Endothelial cell of umbilical vein (primary cell): ENCODE measurements at regions not wholly inside any gene's neighbourhood (a gene's known extent, or its start where the extent isn't known, plus 50 kb on each side); places are given as distances from the start of the nearest gene placed in this dataset.

Experiments used
- BruUV-seq: library from RNA; stranded (reverse); fragments of 400-500 nt; replicated peaks from 2 replicates; lab custom pipeline; 2021; lab: Mats Ljungman, UMichigan
- CTCF ChIA-PET: fragments of 300-600, 350-600 bp; sonication (Branson Sonifier 250); formaldehyde crosslinking; loops from one replicate; lab custom pipeline; 2021; ENCODE audit warnings: antibody characterized with exemption, inconsistent platforms; lab: Charles Lee
- POLR2A ChIA-PET: fragments of 300-600, 350-600 bp; sonication (Branson Sonifier 250); formaldehyde crosslinking; loops from one replicate; lab custom pipeline; 2021; ENCODE audit warnings: antibody characterized with exemption, inconsistent platforms; lab: Charles Lee
- DNase-seq: peaks from one replicate; pipeline ENCODE4 v3.0.0-alpha.2; 2011; ENCODE audit warnings: low read depth, low spot score
- FAIRE-seq: peaks from 2 replicates; lab custom pipeline; 2011; peaks lifted over from hg19 to GRCh38; lab: Jason Lieb, UNC
- H2AFZ ChIP-seq: 2 replicates; pipeline ENCODE4 v1.6.0; 2012; ENCODE audit warnings: low read depth, low read length, control low read depth, inconsistent platforms
- H3K27ac ChIP-seq: 2 replicates; pipeline ENCODE4 v1.5.1; 2011; ENCODE audit warnings: low read depth, mild to moderate bottlenecking, control low read depth, low read length, moderate library complexity; ENCODE audit not compliant: insufficient read depth
- H3K27me3 ChIP-seq, 2 experiments: 2 replicates each; pipeline versions ENCODE4 v1.6.0 to v1.6.1; 2011; ENCODE audit warnings: low read length in 2 of 2, mixed read lengths in 1 of 2; ENCODE audit not compliant: control insufficient read depth in 2 of 2, insufficient read depth in 2 of 2
- H3K36me3 ChIP-seq, 2 experiments: 2 replicates in 1 of 2; 3 replicates in 1 of 2; pipeline ENCODE4 v1.5.1; 2011; ENCODE audit warnings: low read length in 2 of 2, mild to moderate bottlenecking in 1 of 2, moderate library complexity in 1 of 2; ENCODE audit not compliant: control insufficient read depth in 2 of 2, insufficient read depth in 2 of 2; ENCODE audit errors: extremely low read depth in 1 of 2
- H3K4me1 ChIP-seq: 3 replicates; pipeline ENCODE4 v1.5.1; 2011; ENCODE audit warnings: mild to moderate bottlenecking, low read length; ENCODE audit not compliant: control insufficient read depth, insufficient read depth; ENCODE audit errors: extremely low read depth
- H3K4me2 ChIP-seq: 2 replicates; pipeline ENCODE4 v1.6.1; 2011; ENCODE audit warnings: low read length, control low read depth, mixed read lengths; ENCODE audit not compliant: insufficient read depth
- H3K4me3 ChIP-seq, 3 experiments: fragments of 200-600 bp in 1 of 3; sonication (generic), shearing (Covaris generic) in 1 of 3; replicated peaks in 1 of 3; 2 replicates each; pipeline ENCODE4 v1.5.1; 2011 to 2016; ENCODE audit warnings: control low read depth in 3 of 3, low read length in 3 of 3, mild to moderate bottlenecking in 2 of 3, inconsistent platforms in 1 of 3, low read depth in 1 of 3, moderate library complexity in 1 of 3; ENCODE audit not compliant: insufficient read depth in 1 of 3
- H3K79me2 ChIP-seq: 2 replicates; pipeline ENCODE4 v1.6.0; 2012; ENCODE audit warnings: low read length, inconsistent platforms; ENCODE audit not compliant: control insufficient read depth, insufficient read depth
- H3K9ac ChIP-seq: replicated peaks from 2 replicates; pipeline ENCODE3; 2011; ENCODE audit warnings: low read length, control low read depth; ENCODE audit not compliant: insufficient read depth; ENCODE audit errors: extremely low read depth
- H3K9me1 ChIP-seq: replicated peaks from 3 replicates; pipeline ENCODE4 v1.6.0; 2011; ENCODE audit warnings: mild to moderate bottlenecking, low read length; ENCODE audit not compliant: control insufficient read depth, insufficient read depth; ENCODE audit errors: extremely low read depth
- H3K9me3 ChIP-seq: replicated peaks from 2 replicates; pipeline ENCODE4 v1.5.1; 2012; ENCODE audit warnings: low read length, inconsistent platforms; ENCODE audit not compliant: control insufficient read depth, insufficient read depth
- H4K20me1 ChIP-seq: replicated peaks from 2 replicates; pipeline ENCODE3; 2011; ENCODE audit warnings: mild to moderate bottlenecking, low read length; ENCODE audit not compliant: control insufficient read depth, insufficient read depth; ENCODE audit errors: extremely low read depth
- CTCF ChIP-seq, 2 donors: IDR thresholded peaks; 1 replicate in 1 of 2; 2 replicates in 1 of 2; pipeline ENCODE4 v1.5.1; 2011; ENCODE audit warnings: low read length in 2 of 2, mild to moderate bottlenecking in 2 of 2, moderate library complexity in 2 of 2, control low read depth in 1 of 2, inconsistent platforms in 1 of 2, low read depth in 1 of 2; ENCODE audit not compliant: insufficient read depth in 1 of 2; ENCODE audit errors: extremely low read depth in 1 of 2
- EZH2 ChIP-seq: IDR thresholded peaks from 2 replicates; pipeline ENCODE4 v1.6.1; 2012; ENCODE audit warnings: borderline replicate concordance, low read depth, mild to moderate bottlenecking, moderate library complexity, low read length, inconsistent platforms; ENCODE audit not compliant: severe bottlenecking
- FOS ChIP-seq: IDR thresholded peaks from 2 replicates; pipeline ENCODE4 v1.6.1; 2011; ENCODE audit warnings: mild to moderate bottlenecking, low read length, moderate library complexity, borderline replicate concordance; ENCODE audit not compliant: insufficient read depth
- GATA2 ChIP-seq: IDR thresholded peaks from 2 replicates; pipeline ENCODE4 v1.7.0; 2011; ENCODE audit warnings: low read depth, mild to moderate bottlenecking, moderate library complexity, mixed read lengths, low read length; ENCODE audit not compliant: insufficient read length, insufficient read depth
- JUN ChIP-seq: IDR thresholded peaks from 2 replicates; pipeline ENCODE4 v1.6.1; 2011; ENCODE audit warnings: borderline replicate concordance, low read depth; ENCODE audit not compliant: insufficient read length, insufficient read depth
- MYC ChIP-seq: IDR thresholded peaks from one replicate; pipeline ENCODE4 v1.6.1; 2011; ENCODE audit warnings: mild to moderate bottlenecking, low read depth, low read length
- POLR2A ChIP-seq: IDR thresholded peaks from 2 replicates; pipeline ENCODE4 v1.6.1; 2012; ENCODE audit warnings: low read depth, mild to moderate bottlenecking, control low read depth, low read length
- POLR2AphosphoS5 ChIP-seq: IDR thresholded peaks from 2 replicates; pipeline ENCODE4 v1.6.1; 2012; ENCODE audit warnings: low read depth, mild to moderate bottlenecking, control low read depth, low read length, moderate library complexity; ENCODE audit not compliant: insufficient read depth
- dilution Hi-C: fragments of 300-500 bp; cut with MboI; formaldehyde crosslinking; loops from one replicate; pipeline ENCODE4 v1.15.0; 2019; ENCODE audit warnings: low sequenced_read_pairs; ENCODE audit not compliant: extremely low pct_ligation_motif_present
- intact Hi-C: fragments of 100-400 bp; cut with micrococcal nuclease; formaldehyde crosslinking; loops from one replicate; pipeline ENCODE4 v1.10.0; 2022
- TF ChIP-seq, protein P1 (sequence below): IDR thresholded peaks from 2 replicates; pipeline ENCODE4 v1.6.1; 2011; ENCODE audit not compliant: insufficient read depth, insufficient read length

DNA sequence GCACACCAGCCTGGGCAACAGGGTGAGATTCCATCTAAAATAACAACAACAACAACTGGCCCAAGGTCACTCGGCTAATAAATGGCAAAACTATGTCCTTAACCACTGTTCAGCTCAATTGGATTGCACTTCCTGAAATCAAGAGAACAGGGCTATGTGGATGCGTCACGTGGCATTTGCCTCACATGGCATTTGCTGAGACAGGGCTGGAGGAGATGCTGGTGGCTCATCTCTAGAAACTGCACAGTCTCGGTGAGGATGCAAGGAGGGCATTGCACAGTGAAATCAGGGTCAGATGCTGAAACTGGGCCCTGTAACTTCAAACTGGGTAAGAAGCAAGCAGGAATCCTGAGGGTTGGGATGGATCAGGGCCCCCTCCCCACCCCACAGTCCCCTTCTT, 171.9 kb downstream of the BUD13 start:
- dilution Hi-C loops (no loop called here), intact Hi-C loops (loop anchor here (1.0 kb wide), 1 partner anchor 43 kb away; no protein-coding TSS in a partner anchor)
- no peaks in the 10 kb centered on the region for H3K36me3 ChIP-seq
- H3K9me1 ChIP-seq: no peaks in the 10 kb centered on the region
- POLR2A ChIA-PET: no interaction called here
- no peaks in the 10 kb centered on the region for H4K20me1 ChIP-seq
- DNase-seq (no peak), FAIRE-seq (no peak)
- H3K27me3 ChIP-seq: no peaks in the 10 kb centered on the region
- peaks cover 17% of the 10 kb centered on the region for H3K4me1 ChIP-seq
- H3K79me2 ChIP-seq: no peaks in the 10 kb centered on the region
- no peak for TF ChIP-seq POLR2A
- TF ChIP-seq FOS: no peak
- TF ChIP-seq CTCF (IDR thresholded peaks at IDR 0.05; ENCODE audit: extremely low read depth in 1 of 2, insufficient read depth in 1 of 2, low read depth in 1 of 2, low read length in 2 of 2): no peak
- TF ChIP-seq POLR2AphosphoS5: no peak
- no peak for TF ChIP-seq EZH2
- TF ChIP-seq, protein P1, sequence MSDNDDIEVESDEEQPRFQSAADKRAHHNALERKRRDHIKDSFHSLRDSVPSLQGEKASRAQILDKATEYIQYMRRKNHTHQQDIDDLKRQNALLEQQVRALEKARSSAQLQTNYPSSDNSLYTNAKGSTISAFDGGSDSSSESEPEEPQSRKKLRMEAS: no peak
- TF ChIP-seq MYC: no peak
- TF ChIP-seq GATA2: no peak
- no peak for TF ChIP-seq JUN
- no peak overlapping the region for H3K9ac ChIP-seq
- CTCF ChIA-PET: interaction anchor here (1.0 to 1.1 kb wide), 2 partner anchors 42 to 87 kb away, joined by 3 to 5 read pairs; no protein-coding TSS in a partner anchor
- no peak overlapping the region for H3K4me2 ChIP-seq
- H3K4me3 ChIP-seq: no peak overlapping the region
- H3K27ac ChIP-seq: no peak overlapping the region
- H3K9me3 ChIP-seq: no peaks in the 10 kb centered on the region
- no TSS peak for BruUV-seq
- no peak overlapping the region for H2AFZ ChIP-seq
